GM12874 (cell line): ENCODE measurements at regions not wholly inside any gene's neighbourhood (a gene's known extent, or its start where the extent isn't known, plus 50 kb on each side); places are given as distances from the start of the nearest gene placed in this dataset.

ENCODE experiments used
- CTCF ChIP-seq: IDR thresholded peaks from 2 replicates; pipeline ENCODE4 v1.5.1; 2011; ENCODE audit warnings: low read depth, mild to moderate bottlenecking, control low read depth, low read length, moderate library complexity; ENCODE audit not compliant: insufficient read depth

GRCh38 chr11:11756718-11757117 lies 85.1 kb upstream of the USP47 start:
- no peak for TF ChIP-seq CTCF

GRCh38 chr11:11755871-11756270 lies 85.9 kb upstream of the USP47 start:
- no peak for TF ChIP-seq CTCF

DNA sequence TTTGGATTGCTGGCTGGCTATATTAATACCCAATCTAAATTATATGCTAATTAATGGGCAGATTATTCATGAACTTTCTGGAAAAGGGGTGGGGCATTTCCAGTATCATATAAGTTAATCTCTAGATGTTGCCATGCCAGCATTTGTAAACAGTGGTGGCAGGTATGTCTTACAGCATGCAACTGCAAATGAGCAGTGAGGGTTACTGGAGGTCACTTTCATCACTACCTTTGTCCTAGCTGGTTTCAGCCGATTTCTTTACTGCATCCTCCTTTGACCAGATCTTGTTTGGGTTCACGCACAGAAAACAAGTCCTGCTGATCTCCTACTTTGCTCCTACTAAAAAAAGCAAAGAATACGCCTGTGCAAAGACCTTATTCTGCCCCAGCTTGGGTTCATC lies 89.1 kb upstream of the USP47 start:
- no peak for TF ChIP-seq CTCF

GRCh38 chr11:11750017-11750878 lies 91.5 kb upstream of the USP47 start:
- TF ChIP-seq CTCF, result no peak

- TF ChIP-seq CTCF, result no peak
These were observed 92.9 kb upstream of the USP47 start for GRCh38 chr11:11748706-11749365.

GRCh38 chr11:11747570-11747969 lies 94.2 kb upstream of the USP47 start:
- TF ChIP-seq CTCF, result no peak

GRCh38 chr11:11746449-11746848 lies 95.3 kb upstream of the USP47 start:
- TF ChIP-seq CTCF, result no peak
